HG02852 (cell line): ENCODE measurements at regions not wholly inside any gene's neighbourhood (a gene's known extent, or its start where the extent isn't known, plus 50 kb on each side); places are given as distances from the start of the nearest gene placed in this dataset.
"Not testable (repeated sequence)": the region's sequence is repeated elsewhere in the genome, so short reads cannot be mapped to it uniquely, and the experiment has no call there.

Source experiments
- ATAC-seq: cut with Tn5 transposase; IDR thresholded peaks from one replicate; pipeline ENCODE4 v1.9.1; 2021; ENCODE audit warnings: mild to moderate bottlenecking, moderate library complexity; ENCODE audit not compliant: unreplicated experiment

GRCh38 chr12:28770322-28770721 is 378.8 kb upstream of the FAR2 start:
- ATAC-seq, result no peak

GRCh38 chr12:28771968-28772367 is 377.1 kb upstream of the FAR2 start:
- ATAC-seq, result no peak

- ATAC-seq, result no peak
These were observed 373.5 kb upstream of the FAR2 start for GRCh38 chr12:28775556-28775955.

DNA sequence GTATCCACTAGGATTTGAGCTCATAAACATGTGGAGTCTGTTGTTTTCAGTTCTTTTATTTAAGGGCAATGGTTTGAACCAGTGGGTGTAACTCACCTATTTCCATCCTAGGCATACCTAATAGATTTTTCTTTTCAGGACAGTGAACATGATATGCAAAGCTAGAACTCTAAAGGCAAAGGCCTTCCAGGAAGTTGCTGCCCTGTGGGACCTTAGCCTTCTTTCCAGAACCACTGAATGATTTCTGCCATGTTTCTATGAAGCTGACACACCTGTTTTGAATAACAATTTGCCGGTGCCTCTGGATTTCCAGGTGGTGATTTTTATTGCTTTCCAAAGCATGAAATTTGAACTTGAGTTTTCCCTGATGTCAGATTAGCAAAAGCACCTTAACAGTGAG is 372.9 kb upstream of the FAR2 start:
- no peak for ATAC-seq

- ATAC-seq, result no peak
These were observed 372.1 kb upstream of the FAR2 start for GRCh38 chr12:28776913-28777422.

GRCh38 chr12:28777603-28778365 is 371.3 kb upstream of the FAR2 start:
- no peak for ATAC-seq

DNA sequence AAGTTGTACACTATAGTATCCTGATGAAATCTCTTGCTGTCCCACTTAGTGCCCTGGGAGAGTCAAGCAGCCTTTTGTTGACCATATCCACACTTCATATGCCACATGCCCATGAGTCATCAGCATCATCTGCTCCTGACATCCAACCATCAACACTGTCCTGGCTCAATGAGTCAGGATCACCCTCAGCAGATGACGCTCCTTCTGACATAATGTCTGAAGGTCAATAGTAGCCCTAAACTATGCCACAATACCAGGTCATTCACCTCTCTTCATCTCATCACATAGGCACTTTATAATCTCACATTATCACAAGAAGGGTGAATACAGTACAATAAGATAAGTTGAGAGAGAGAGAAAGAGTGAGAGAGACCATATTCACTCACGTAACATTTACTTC is 369.0 kb upstream of the FAR2 start:
- ATAC-seq, result no peak

- ATAC-seq, result no peak
These were observed 368.1 kb upstream of the FAR2 start for GRCh38 chr12:28780960-28781359.

GRCh38 chr12:28781671-28782652 is 367.1 kb upstream of the FAR2 start:
- no peak for ATAC-seq

DNA sequence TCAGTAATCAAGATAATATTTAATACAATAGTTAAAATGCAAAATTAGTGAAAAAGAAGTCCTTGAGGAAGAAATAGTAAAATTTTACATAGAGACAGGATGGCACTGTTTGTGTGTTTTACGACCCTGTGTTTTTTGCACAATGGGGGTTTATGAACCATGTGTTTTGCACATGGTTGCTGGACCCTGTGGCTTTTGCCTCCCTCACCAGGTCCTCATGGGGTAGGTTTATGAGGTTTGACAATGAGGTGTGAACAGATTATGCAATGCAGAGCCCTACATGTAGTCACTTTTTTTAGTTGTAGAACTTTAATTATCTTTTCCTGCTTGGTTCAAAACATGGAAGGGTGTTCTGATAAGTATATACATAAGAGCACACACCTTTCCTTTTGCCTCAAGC is 366.3 kb upstream of the FAR2 start:
- ATAC-seq, result no peak

- no peak for ATAC-seq
These were observed 361.9 kb upstream of the FAR2 start for GRCh38 chr12:28787151-28787550.

GRCh38 chr12:28788256-28788655 is 360.8 kb upstream of the FAR2 start:
- not testable (repeated sequence) for ATAC-seq

GRCh38 chr12:28793581-28794151 is 355.4 kb upstream of the FAR2 start:
- no peak for ATAC-seq

DNA sequence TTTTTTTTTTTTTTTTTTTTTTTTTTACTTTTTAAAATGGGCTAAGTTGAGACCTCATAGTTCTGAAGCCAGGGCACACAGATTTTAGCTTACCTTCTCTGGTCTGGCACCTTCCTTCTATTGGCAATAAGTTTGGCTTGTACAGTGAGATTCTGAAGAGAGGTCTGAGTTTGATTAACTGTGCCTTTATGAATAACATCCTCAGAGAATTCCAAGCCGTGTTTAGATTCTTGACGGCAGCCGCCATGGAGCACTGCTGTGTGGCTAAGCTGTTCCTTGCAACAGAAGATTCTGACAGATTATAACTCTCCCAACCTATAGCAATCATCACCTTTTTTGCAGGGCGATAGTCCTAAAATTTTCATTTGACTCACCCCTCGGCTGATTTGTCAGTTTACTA is 354.9 kb upstream of the FAR2 start:
- ATAC-seq, result no peak

- no peak for ATAC-seq
These were observed 354.3 kb upstream of the FAR2 start for GRCh38 chr12:28794786-28795185.

DNA sequence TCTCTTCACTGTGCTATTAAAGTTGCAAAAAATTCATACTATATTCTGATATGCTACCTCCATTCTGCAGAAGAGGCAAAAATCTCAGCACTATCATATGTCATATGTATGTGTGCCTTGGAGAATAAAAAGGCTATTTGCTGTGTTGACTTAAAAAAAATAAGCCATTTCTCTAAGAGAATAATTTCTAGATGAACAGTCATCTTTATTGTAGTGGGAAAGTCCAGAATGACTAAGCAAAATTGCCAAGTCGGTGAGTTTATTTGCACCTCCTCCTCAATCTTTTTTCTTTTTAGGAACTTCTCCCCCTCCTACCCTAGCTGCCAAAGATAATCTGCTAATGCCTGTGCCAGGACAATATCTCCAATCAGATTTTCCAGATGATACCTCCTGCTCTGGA is 353.8 kb upstream of the FAR2 start:
- no peak for ATAC-seq

DNA sequence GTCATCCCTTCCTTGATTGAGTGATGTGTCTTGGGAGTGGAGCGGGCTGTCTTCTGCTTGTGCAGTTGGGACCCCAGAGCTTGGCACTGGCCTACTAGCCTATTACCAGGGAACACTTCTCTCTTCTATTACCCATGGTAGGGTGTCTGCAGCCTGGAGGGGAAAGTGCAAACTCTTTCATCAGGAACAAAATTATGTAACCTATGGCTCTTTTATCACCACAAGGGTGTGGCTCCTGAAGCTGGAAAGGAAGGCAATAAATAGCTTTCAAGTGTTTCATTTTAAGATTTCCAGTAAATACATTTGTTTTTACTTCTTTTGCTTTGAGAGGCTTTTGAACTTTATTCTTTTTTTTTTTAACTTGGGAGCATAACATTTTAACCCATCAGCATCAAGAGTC is 349.7 kb upstream of the FAR2 start:
- ATAC-seq, result no peak

DNA sequence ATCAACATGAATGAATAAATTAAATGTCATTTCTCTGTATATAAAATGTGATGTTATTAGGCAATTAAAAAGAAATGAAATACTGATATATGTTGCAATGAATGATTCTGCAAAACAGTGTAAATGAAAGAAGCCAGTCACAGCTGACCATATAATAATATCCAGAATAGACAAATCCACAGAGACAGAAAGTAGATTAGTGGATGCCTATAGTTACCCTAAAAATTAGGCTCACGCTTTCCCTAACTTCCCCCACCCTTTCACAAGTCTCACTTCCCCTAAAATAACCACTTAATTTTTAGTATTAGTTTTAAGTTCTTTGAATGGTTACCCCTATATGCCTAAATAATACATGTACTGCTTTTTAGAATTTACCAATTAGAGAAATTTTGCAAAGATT is 348.9 kb upstream of the FAR2 start:
- ATAC-seq, result peak; percentile 90

- ATAC-seq, result no peak
These were observed 346.2 kb upstream of the FAR2 start for GRCh38 chr12:28802706-28803438.

DNA sequence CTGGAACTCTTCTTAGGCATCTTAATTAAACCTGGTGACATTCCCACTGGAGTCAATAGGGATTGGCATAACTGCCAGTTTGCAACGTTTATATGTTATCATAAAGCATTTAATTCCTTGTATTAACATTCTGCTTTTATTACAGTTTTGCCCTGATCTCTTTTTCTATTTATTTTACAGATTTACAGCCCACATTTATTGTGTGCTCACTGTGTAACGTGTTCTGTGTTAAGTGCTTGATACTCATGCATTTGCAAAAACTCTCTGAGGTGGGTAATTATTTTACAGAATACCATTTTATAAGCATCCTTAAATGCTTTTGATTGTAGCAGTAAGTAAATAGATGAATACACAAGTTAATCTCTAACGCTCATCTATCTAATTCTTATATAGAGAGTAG is 341.5 kb upstream of the FAR2 start:
- ATAC-seq, result no peak

DNA sequence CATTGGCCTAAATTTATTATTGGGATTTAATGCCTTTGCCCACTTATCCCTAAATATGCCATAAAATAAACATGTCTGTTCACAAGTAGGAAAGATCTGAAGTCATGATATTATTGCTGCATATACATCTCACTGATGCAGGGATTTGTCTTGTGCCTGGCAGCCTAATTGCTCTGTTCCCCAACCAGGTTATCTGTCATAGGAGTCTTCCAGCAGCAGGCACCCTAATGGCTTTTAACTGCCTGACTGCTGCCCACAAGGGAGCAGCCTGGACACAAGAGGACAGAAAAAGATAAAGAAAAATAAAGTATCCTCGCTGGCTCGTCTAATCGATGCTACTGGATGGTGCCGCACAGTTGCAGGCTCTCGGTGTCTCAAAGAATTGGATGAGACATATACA is 337.6 kb upstream of the FAR2 start:
- ATAC-seq, result no peak
